COLO829 (cell line): ENCODE measurements at regions not wholly inside any gene's neighbourhood (a gene's known extent, or its start where the extent isn't known, plus 50 kb on each side); places are given as distances from the start of the nearest gene placed in this dataset.

Source experiments
- DNase-seq: peaks from one replicate; pipeline ENCODE4 v3.0.0; 2012; ENCODE audit warnings: low spot score

DNA sequence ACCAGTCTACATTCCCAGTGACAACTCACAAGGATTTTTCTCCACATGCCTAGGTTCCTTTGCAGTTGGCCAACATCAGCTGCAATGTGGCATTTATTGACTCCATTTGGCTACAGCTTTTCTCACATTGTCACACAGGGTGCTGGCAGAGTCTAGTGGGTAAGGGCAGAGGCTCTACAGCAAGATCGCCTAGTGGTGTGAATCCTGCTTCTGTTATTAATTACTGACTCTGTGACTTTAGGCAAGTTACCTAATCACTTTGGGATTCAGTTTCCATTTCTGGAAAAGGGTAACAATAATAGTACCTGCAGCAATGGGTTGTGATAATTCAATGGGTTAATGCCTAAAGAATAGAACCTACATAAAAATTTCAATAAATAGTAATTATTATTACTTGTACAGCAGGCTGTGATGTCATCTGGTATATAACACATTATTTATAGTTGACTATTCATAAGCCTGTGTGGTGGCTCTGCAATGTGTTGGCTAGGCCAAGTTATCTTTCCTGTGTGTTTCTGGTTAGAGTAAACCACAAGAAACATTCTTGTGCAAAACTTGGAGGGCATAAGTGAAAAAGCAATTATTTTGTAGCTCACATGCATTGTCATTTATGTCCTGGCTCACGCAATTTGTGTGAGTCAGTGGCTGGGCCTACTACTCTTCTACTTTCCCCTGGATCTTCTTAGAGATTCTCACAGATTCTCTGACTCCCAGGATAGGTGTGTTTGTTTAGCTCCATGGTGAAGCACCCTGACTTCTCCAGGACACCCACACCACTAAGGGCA lies 59.5 kb downstream of the PTGS2 start:
- DNase-seq, result no peak

DNA sequence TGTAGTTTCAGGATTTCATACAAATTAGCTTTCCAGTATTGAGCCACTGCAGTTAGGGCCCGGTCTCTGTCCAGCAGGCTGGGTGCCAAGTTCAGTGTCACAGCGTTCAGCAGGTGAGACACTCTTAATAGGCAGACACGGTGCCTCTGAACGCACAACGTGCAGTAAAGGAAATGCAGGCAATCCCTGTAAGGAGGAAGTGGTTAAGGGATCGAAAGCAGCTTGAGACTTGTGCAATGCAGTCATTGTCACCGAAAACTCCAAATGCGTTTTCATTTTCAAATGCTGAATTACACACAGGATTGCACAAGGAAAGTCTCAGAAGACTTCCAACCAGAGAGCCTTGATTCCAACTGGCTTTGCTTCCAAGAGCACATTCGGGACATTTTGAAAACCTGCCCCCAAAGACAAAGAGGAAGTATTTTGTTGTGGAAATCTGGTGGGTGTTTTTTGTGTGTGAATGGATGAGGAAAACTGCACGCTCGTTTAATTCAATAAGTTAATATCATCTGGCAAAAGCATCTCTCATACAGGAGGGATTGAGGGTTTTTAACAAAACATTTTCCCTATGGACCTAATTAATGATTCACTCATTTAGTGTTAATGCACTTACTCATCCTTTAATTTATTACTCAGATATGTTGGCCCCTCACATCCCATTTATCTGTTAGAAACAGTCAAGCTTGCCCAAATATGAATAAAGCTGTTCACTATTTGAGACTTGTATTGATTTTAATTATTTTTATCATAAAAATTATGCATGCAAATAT lies 61.6 kb downstream of the PTGS2 start:
- peak; percentile 15 for DNase-seq

DNA sequence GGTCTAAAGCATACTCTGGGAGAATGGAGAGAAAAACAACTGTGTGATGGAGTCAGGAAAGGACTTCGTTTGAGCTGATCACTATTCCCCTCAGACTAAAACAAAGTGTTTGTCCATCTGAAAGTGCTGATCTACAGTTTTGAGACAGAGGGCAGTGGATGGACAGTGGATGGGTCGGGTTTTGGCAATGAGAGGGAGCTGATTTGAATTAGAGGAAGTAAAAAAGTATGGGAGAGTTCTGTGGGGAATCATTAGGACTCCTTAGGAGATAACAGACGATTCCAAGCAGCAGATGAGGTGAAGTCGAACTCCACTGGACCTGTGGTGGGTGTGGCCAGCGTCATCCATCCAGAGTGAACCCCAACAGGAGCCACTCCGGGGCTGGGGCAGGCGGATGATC lies 62.3 kb downstream of the PTGS2 start:
- peak; percentile 29 for DNase-seq

DNA sequence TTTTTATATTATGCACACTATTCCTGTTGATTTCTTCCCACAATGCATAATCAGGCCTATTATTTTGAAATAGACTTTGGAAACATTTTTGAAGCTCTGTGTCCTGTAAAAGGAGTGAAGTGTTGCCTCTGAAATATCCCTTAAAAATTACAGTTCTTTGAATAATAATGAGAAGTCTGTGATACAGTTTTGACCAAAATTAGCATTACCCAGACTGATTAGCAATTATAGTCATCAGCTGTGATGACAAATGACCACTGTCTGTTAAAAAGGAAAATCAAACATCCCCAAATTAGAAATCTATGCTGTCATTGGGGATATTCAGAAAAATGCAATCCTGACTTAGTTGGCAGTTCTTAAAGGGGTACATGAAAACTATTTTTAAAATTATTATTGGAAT lies 63.7 kb downstream of the PTGS2 start:
- no peak for DNase-seq

DNA sequence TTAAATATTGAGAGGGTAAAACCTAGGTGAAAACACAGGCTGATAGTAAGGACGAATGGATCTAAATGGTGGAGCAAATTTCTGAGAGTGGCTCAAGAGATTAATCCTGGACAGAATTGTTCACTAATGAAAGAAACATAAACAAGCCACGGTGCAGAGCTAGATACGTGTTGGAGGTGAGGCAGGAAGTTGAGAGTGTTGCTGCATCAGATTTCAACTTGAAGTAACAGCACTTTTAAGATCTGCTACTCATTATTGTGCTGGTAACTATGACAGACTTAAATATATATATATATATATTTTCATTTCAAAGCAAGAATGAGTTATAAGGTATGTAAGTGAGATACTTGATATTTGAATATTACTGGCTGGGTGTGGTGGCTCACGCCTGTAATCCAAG lies 64.9 kb downstream of the PTGS2 start:
- no peak for DNase-seq

DNA sequence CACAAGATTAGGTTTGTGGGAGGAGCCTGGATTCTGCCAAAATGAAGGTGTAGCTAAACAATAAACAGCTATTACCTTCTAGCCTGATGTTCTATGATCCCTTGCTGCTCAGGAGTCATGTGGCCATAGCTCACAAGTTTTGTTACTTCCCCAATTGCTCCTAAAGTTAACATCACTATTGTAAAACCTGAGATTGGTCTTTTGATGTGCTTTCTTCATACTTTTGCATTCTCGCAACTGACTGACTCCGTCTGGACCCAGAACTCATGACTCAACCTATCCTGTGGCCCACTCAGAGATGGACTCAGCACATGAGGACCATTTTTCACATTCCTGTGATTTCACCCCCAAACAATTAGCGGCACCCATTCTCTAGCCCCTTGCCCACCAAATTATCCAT lies 69.1 kb downstream of the PTGS2 start:
- DNase-seq, result no peak

DNA sequence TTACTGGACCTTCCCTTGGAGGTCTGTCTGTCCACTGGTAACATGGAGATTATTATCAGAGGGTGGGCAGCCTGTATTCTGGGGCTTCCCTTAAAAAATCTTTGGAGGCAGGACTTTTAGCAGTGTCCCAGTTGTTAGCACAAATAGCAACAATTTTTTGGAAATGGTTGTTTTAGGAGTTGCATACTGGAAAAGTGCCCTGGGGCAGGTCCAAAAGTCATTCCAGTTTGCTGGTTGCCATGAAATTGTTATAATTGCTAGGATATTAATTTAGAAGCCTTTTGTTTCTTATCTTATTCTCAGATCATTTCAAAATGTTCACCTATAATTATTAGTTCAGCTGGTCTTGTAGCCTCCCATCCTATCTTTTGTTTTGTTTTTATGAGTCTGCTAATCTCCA lies 71.0 kb downstream of the PTGS2 start:
- DNase-seq, result no peak

DNA sequence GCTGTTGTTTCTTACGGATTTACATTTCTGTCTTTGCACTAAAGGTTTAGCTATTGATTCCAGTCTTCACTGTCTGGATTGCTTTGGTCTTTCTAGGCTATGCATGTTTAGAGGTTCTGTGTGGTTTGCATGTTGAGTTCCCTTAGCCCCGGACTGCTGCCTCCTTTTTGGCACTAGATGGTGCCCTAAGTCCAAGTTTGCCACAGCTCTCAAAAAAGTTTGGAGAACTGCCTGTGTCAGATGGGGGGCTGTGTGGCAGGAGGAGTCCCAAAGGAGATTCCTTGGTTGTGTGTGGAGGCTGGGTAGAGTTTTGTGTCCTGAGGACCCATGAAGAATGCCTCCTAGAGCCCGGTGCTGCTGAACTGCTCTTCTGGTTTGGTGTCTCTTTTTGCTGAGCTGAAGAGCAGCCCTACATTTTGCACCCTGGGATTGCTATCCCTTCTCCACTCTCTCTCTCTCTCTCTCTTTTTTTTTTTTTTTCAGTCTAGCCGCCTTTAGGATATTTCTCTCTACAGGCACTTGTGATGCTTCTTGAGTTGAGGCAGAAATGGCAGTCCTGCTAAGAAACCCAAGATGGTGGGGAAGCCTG lies 74.4 kb downstream of the PTGS2 start:
- peak; percentile 26 for DNase-seq

DNA sequence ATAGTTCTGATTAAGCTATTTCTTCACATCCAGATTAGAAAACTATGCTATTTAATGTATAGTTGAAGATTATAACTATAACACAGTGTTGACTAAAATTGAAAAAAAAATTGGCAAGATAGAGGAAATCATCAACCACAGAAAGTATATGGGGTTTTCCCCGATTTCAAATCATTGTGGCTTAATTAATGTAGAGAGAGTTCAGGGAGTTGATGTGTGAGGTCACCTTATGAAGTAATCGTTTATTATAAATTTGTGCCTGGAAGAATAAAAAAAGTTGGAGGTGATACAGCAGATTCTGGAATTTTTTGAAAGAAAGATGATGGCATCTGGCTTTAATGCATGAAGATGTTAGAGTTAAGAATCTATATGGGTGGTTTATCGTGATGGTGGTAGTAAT lies 84.3 kb downstream of the PTGS2 start:
- no peak for DNase-seq

DNA sequence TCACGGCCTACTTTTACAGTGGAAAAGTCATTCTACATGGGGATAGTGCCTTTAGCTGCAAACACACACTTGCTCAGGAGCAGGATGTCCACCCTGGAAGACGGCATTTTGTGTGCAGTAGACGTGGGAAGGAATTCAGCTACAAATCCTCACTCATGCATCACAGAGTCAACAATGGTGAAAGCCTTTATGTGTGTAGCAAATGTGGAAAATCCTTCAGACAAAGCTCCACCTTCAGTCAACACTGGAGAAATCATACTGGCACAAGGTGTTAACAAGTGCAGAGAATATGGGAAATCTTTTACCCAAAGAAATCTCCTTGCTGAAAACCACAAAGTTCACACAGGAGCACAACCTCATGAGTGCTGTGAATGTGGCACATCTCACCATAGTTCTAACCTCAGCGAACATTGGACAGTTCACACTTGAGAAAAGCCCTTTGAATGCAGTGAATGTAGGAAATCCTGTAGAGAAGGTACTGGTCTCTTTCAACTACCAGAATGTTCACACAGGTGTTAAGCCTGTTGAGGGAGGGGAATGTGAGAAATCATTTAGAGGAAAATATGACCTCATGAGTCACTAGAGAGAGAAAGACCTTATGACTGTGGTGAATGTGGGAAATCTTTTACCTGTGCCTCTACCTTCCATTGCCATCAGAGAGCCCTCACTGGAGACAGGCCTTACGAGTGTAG lies 101.8 kb downstream of the PTGS2 start:
- DNase-seq, result no peak

DNA sequence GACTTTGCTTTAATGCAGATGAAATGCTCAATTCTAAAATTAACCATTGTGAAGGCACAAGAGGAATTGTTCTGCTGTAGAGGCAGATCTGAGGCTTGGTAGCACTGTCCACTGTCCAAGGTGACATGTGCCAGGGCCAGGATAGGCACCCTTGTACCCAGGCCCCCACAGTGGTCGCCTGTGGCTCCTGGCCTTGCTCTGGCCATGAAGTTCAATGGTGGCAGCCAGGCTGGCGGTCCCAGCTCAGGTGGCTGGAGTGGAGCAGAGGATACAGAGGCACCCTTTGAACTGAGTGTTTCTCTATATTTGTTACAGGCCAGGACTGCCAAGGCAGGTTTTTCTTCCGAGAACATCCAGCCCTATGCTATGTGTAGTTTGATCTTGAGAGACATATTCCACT lies 102.6 kb downstream of the PTGS2 start:
- DNase-seq, result no peak

DNA sequence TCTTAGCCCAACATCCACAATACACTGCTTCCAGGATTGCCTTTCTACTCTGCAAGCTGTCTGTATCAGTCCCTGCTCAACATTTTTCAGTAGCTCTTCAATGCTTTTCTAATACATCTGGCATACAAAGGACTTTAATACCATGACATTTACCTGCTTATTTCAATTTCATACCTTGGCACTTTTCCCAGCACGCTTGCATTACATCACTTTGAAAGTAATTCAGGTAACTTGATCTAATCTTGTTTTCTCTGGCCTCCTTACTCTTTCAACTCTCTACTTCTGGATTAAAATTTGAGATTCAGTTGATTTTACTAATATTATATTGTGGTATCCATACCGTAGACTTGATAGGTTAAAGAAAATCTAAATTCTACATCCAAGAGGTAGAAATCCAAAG lies 103.0 kb downstream of the PTGS2 start:
- no peak for DNase-seq

DNA sequence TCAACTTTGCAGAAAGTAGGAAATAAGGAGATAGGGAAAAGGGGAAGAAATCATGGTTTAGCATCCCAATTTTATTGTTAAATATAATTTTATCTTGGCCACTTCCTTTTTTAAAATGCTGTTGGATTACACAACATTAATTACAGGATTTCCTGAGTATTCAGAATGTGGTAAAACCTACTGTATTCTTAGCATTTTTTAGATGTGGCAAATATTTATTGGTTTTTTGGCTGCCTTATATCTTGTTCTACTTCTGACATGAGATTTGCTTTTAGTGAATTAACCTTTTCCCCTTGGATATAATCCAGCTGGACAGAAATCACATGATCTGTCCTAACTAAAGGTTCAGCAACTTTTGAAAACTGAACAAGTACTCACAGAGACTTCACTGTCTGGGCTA lies 104.9 kb downstream of the PTGS2 start:
- peak; percentile 40 for DNase-seq

DNA sequence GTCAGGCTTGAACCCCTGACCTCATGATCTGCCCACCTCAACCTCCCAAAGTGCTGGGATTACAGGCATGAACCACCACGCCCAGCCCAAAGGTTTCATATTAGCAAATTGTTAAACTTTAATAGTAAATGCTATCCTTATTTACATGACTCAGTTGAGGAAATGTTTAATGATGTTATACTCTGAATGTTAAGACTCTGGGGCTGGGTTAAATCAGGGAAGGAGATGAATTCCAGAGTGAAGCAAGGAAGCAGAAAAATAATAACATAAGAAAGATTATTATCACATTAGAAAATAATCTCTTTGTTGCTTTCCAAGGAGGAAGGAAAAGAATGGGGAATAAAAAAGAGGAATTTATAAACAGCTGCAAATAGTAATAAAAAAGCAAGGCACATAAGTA lies 105.3 kb downstream of the PTGS2 start:
- no peak for DNase-seq

DNA sequence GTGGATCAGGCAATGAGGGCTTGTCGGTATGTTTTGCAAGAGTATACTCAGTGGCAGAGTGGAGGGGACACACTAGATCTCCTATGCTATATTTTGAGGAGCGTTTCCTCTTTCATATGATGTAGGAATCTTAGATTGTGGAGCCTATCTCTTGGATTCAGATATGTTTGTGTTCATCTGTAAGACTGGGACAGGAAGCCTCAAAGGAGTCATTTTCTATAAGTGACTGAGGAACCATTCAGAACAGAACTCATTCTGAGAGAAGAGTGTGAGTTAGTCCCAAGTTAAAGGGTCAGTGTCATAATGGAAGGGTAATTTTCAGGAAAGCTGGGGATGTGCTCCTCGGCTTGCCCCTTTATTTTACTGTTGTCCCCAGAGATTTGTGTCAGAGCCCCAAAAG lies 107.7 kb downstream of the PTGS2 start:
- DNase-seq, result no peak

DNA sequence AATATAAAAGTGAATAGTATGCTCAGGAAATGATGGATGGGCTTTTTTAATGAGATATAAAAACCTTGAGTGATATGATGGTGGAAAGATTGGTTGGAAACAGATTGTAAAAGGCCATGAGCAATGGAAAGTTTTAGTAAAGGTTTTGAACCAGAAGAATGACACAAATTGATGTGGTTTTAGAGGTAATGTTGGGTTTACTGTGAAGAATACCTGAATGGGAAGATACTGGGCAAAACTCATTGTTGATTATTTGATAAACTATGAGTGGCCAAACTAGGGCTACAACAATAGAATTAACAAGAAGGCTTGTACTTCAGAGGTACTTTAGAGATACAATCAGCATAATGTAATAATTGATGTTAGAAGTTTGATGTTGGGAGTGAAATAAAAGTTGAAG lies 108.5 kb downstream of the PTGS2 start:
- DNase-seq, result no peak

DNA sequence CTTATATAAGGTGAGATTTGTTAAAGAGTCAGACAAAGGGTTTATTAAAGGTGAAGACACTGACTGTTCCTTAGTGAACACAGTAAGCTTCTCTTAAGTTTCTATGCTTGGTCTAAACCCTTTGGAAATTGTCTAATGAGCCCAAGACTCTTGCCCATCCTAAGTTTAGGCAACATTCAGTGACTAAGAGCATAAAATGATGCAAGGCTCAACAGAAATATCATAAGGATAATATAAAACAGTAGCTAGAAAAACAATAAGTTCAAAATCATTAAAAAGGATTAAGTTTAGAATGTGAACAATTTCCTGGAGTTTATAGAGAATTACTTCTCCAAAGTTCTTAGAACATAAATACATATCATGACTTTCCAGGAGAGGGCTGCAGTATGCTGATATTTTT lies 108.9 kb upstream of the PDC start:
- no peak for DNase-seq

DNA sequence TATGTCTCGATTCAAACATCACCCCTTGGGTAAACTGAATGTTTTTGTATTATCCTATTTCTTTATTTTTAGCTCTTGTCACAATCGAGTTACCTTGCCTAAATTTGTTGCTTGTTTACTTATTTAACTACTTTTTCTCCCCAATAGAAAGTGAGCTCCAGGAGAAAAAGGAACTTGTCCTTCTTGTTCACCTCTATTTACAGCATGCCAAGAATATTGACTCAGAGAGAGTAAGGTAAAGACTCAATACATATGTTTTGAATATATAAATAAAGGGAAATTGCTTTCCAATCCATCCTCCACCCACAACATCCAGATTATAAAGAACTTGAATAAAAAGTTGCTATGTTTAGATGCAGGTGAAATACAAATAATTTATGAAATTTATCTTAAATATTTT lies 107.3 kb upstream of the PDC start:
- no peak for DNase-seq

DNA sequence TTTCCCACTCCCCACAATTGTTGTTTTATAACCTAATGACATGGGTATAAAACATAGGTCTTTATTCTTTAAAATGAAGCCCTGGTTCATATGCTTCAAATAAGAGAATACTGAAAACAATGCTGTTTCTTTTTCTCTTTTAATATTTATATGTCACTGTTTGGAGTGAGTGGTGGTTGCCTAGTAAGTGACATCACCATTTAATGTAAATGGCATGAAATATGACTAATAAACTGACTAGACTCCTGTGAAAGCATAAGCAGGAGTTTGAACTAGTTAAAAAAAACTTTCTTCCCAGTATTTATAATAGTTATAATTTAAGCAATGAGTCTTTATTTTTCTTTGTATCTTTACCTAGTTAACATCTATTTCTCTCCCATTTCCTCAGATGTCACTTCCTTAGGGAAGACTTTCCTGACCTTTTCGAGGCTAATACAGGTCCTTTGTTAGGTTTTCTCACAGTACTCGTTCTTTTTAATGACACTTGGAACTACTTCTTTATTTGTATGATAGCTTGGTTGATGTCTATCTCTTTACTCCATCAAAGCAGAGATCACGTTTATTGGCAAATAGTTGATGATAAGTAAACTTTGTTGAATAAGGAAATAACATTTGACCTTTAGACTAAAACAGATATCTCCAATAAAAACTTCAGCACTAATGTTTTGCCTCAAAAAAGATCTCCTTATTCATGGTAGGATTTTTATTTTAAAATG lies 105.4 kb upstream of the PDC start:
- DNase-seq, result peak; percentile 23

DNA sequence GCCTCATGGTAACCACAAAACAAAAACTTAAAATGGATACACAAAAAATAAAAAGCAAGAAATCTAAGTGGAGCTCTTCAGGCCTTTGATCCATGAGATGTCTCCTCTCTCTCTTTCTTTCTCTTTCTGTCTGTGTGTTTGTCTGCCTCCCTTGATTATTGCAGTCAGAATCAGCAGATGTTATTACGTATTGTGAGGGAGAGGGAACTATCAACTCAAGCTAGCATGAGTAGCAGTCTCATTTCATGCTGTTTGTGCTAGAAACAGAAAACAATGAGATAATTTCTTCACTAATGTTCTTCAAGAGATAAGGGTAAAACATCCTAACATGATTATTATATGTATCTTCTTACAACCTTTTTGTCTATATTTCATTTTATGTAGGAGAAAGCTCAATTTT lies 103.7 kb upstream of the PDC start:
- DNase-seq, result no peak

DNA sequence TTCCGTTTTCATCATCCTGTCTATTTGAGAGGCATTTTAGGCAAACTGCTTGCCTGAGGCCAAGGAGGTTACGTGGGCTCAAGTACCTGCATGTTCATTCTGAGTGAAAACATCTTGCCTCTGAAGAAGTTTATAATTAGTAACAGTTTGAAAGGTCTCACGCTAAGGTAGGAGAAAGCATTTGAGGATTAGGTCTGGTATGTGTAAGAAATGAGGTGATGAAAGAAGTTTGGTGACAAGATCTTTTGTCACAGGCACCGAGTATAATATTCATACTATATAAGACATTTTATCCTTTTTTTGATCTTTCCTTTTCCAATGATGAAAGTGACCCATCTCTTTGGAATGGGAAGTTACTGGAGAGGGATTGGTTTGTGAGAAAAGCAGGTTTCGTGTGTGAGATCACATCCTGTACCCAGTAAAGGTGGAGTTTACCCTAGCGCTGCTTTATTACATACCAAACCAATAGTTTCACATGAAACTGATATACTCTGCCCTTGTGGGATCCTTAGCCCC lies 98.7 kb upstream of the PDC start:
- DNase-seq, result no peak
